Heart left ventricle (tissue), 16 donors: ENCODE measurements at regions not wholly inside any gene's neighbourhood (a gene's known extent, or its start where the extent isn't known, plus 50 kb on each side); places are given as distances from the start of the nearest gene placed in this dataset.

Source experiments
- ATAC-seq, 4 donors: fragments of 200-7000 bp; cut with Tn5 transposase; one replicate each; pipeline ENCODE4 v1.9.1; 2020 to 2022; ENCODE audit warnings: moderate library complexity in 4 of 4, mild to moderate bottlenecking in 3 of 4, moderate number of reproducible peaks in 1 of 4
- DNase-seq, 5 donors: peaks; one replicate each; pipeline ENCODE4 v3.0.0-alpha.2; 2020
- H3K27ac ChIP-seq, 12 donors: fragments of 200-600 bp; sonication (generic) in 4 of 12; one replicate each; pipeline versions ENCODE4 v1.5.0 to v1.8.0; 2016 to 2022; ENCODE audit warnings: mild to moderate bottlenecking in 2 of 12
- H3K27me3 ChIP-seq, 9 donors: fragments of 200-600 bp; sonication (generic) in 2 of 9; one replicate each; pipeline versions ENCODE4 v1.5.1 to v1.8.0; 2016 to 2022; ENCODE audit warnings: mild to moderate bottlenecking in 3 of 9
- H3K36me3 ChIP-seq, 9 donors: fragments of 200-600 bp; sonication (generic) in 2 of 9; one replicate each; pipeline versions ENCODE4 v1.5.0 to v1.8.0; 2018 to 2022; ENCODE audit warnings: mild to moderate bottlenecking in 2 of 9
- H3K4me1 ChIP-seq, 12 donors: fragments of 200-600 bp; sonication (generic) in 4 of 12; one replicate each; pipeline versions ENCODE4 v1.5.0 to v1.8.0; 2016 to 2022; ENCODE audit warnings: mild to moderate bottlenecking in 3 of 12
- H3K4me3 ChIP-seq, 12 donors: fragments of 200-600 bp; sonication (generic) in 4 of 12; one replicate each; pipeline versions ENCODE4 v1.5.0 to v1.8.0; 2017 to 2022; ENCODE audit warnings: mild to moderate bottlenecking in 9 of 12, moderate library complexity in 4 of 12
- H3K9me3 ChIP-seq, 12 donors: fragments of 200-600 bp; sonication (generic) in 4 of 12; one replicate each; pipeline versions ENCODE4 v1.5.0 to v1.8.0; 2016 to 2022; ENCODE audit warnings: mild to moderate bottlenecking in 1 of 12
- CTCF ChIP-seq, 12 donors: fragments of 200-600 bp; sonication (generic) in 4 of 12; IDR thresholded peaks; one replicate each; pipeline versions ENCODE4 v1.5.0 to v1.8.0; 2018 to 2022; ENCODE audit warnings: antibody characterized with exemption in 12 of 12, mild to moderate bottlenecking in 5 of 12
- POLR2A ChIP-seq, 2 donors: fragments of 450-650 bp; IDR thresholded peaks; one replicate each; pipeline ENCODE4 v1.6.1; 2017; ENCODE audit warnings: antibody characterized with exemption in 2 of 2, mild to moderate bottlenecking in 2 of 2, moderate library complexity in 2 of 2
- WGBS, 4 donors: extraction: QIAGEN DNeasy Blood & Tissue Kit in 2 of 4; methylation state at CpG; one replicate each; pipeline versions ENCODE4 v1.1.5 to v1.1.7; 2013 to 2018; 5-methylcytosine and 5-hydroxymethylcytosine counted together
- intact Hi-C, 10 donors: fragments of 100-400 bp; cut with DNase I; formaldehyde crosslinking; loops; one replicate each; pipeline versions ENCODE4 v1.11.1 to v1.14.2; 2022
- donor health status: ischemic (EF 13 %, LVEDD 7.1; RV severe dilation, severe dysfunction).
- donor health status: healthy with polysubstance abuse.
- donor health status: DM: no; HTN: yes; CAD: no.
- donor health status: DM: no; HTN: no; CAD: no.
- donor health status: ischemic (EF 25% LVEDD 6.9; RV normal size, moderate dysfunction).
- donor health status: ischemic (EF 25% LVEDD 5.7; RV mildly dilated, moderate dysfunction).
- donor health status: healthy.
- donor health status: DM: yes; HTN: yes; CAD: no.
- donor health status: ischemic (EF 35%, LVEDD 5.7; RV mildly dilated, moderate dysfunction).
- donor health status: nonischemic (EF 11% LVEDD 7.7; RV severe dilation, severe dysfunction).
- donor health status: DM: yes; HTN: yes; CAD: no.
- donor health status: PGD.
- donor health status: ischemic (EF 29% LVEDD 5.4; RV normal size, mild dysfunction).
- donor health status: nonischemic (EF 23%, LVEDD 6.1; RV moderate dilation, normal function).

- no peak for DNase-seq
- no peak for ATAC-seq
- H3K27ac ChIP-seq, result no peak overlapping the region
- no peak overlapping the region for H3K4me3 ChIP-seq
- WGBS, 4 donors, result 91 to 96% (median 94%) methylated on average over 5 to 6 of the region's 6 CpGs
- no peaks in the 10 kb centered on the region for H3K27me3 ChIP-seq
- intact Hi-C loops, result no loop called here
- TF ChIP-seq CTCF (IDR thresholded peaks at IDR 0.05), result no peak
- TF ChIP-seq POLR2A (IDR thresholded peaks at IDR 0.05), result no peak
- H3K4me1 ChIP-seq, result no peaks in the 10 kb centered on the region
- no peaks in the 10 kb centered on the region for H3K9me3 ChIP-seq
- H3K36me3 ChIP-seq, result no peaks in the 10 kb centered on the region
These were observed 281.1 kb upstream of the MAP3K1 start for GRCh38 chr5:56534102-56534829.

- no peak overlapping the region for H3K4me3 ChIP-seq
- 48 to 70% (median 59%) methylated on average over 3 of the region's 3 CpGs for WGBS, 4 donors
- no peaks in the 10 kb centered on the region for H3K4me1 ChIP-seq
- H3K27me3 ChIP-seq, result no peaks in the 10 kb centered on the region
- no peak for TF ChIP-seq POLR2A (IDR thresholded peaks at IDR 0.05)
- no peak for TF ChIP-seq CTCF (IDR thresholded peaks at IDR 0.05)
- intact Hi-C loops, result no loop called here
- no peaks in the 10 kb centered on the region for H3K9me3 ChIP-seq
- no peaks in the 10 kb centered on the region for H3K36me3 ChIP-seq
- ATAC-seq (no peak), DNase-seq (no peak)
- no peak overlapping the region for H3K27ac ChIP-seq
These were observed 282.9 kb upstream of the MAP3K1 start for GRCh38 chr5:56532466-56532865.

- Histone ChIP-seq H3K27ac (no peak overlapping the region), H3K27me3 (no peaks in the 10 kb centered on the region), H3K4me1 (no peaks in the 10 kb centered on the region), H3K9me3 (no peaks in the 10 kb centered on the region), H3K36me3 (no peaks in the 10 kb centered on the region), H3K4me3 (no peak overlapping the region)
- DNase-seq (no peak), ATAC-seq (no peak)
- intact Hi-C loops, result no loop called here
- WGBS, 4 donors, result 93 to 99% (median 97%) methylated on average over 2 of the region's 2 CpGs
- TF ChIP-seq POLR2A (IDR thresholded peaks at IDR 0.05) (no peak), CTCF (IDR thresholded peaks at IDR 0.05) (no peak)
These were observed 284.7 kb upstream of the MAP3K1 start for GRCh38 chr5:56530626-56531138.

GRCh38 chr5:56529666-56530430 is 285.5 kb upstream of the MAP3K1 start:
- intact Hi-C loops, result no loop called here
- DNase-seq (no peak), ATAC-seq (no peak)
- WGBS, 4 donors, result 90 to 94% (median 91%) methylated on average over 16 of the region's 16 CpGs
- no peaks in the 10 kb centered on the region for H3K27me3 ChIP-seq
- no peaks in the 10 kb centered on the region for H3K4me1 ChIP-seq
- no peaks in the 10 kb centered on the region for H3K9me3 ChIP-seq
- H3K4me3 ChIP-seq, result no peak overlapping the region
- H3K36me3 ChIP-seq, result no peaks in the 10 kb centered on the region
- TF ChIP-seq POLR2A (IDR thresholded peaks at IDR 0.05) (no peak), CTCF (IDR thresholded peaks at IDR 0.05) (no peak)
- H3K27ac ChIP-seq, result no peak overlapping the region
